NT2/D1 (cell line): ENCODE measurements at regions not wholly inside any gene's neighbourhood (a gene's known extent, or its start where the extent isn't known, plus 50 kb on each side); places are given as distances from the start of the nearest gene placed in this dataset.

Experiments
- DNase-seq: peaks from one replicate; pipeline ENCODE4 v3.0.0-alpha.2; 2011; ENCODE audit warnings: low read depth, low spot score
- H3K27me3 ChIP-seq: 2 replicates; pipeline ENCODE4 v1.6.0; 2011; ENCODE audit warnings: mild to moderate bottlenecking; ENCODE audit not compliant: insufficient read length, insufficient read depth
- H3K36me3 ChIP-seq: 2 replicates; pipeline ENCODE4 v1.6.1; 2011; ENCODE audit warnings: mild to moderate bottlenecking, low read length, mixed read lengths; ENCODE audit not compliant: insufficient read depth, insufficient read length
- H3K4me1 ChIP-seq: 2 replicates; pipeline ENCODE4 v1.5.1; 2011; ENCODE audit not compliant: insufficient read depth, insufficient read length
- H3K4me3 ChIP-seq: 2 replicates; pipeline ENCODE4 v1.5.1; 2011; ENCODE audit warnings: low read depth; ENCODE audit not compliant: insufficient read length
- H3K9ac ChIP-seq: 2 replicates; pipeline ENCODE4 v1.6.0; 2011; ENCODE audit warnings: low read depth; ENCODE audit not compliant: insufficient read length
- H3K9me3 ChIP-seq: 2 replicates; pipeline ENCODE4 v1.5.1; 2011; ENCODE audit warnings: mild to moderate bottlenecking, low read length; ENCODE audit not compliant: insufficient read depth
- SUZ12 ChIP-seq: IDR thresholded peaks from 2 replicates; pipeline ENCODE4 v1.6.1; 2011; ENCODE audit not compliant: insufficient read length, insufficient read depth; ENCODE audit errors: extremely low read depth
- YY1 ChIP-seq: IDR thresholded peaks from 2 replicates; pipeline ENCODE4 v1.6.1; 2011; ENCODE audit not compliant: insufficient read length, insufficient read depth
- ZNF274 ChIP-seq: IDR thresholded peaks from 2 replicates; pipeline ENCODE4 v1.6.1; 2011; ENCODE audit warnings: mild to moderate bottlenecking, low read depth, low read length

DNA sequence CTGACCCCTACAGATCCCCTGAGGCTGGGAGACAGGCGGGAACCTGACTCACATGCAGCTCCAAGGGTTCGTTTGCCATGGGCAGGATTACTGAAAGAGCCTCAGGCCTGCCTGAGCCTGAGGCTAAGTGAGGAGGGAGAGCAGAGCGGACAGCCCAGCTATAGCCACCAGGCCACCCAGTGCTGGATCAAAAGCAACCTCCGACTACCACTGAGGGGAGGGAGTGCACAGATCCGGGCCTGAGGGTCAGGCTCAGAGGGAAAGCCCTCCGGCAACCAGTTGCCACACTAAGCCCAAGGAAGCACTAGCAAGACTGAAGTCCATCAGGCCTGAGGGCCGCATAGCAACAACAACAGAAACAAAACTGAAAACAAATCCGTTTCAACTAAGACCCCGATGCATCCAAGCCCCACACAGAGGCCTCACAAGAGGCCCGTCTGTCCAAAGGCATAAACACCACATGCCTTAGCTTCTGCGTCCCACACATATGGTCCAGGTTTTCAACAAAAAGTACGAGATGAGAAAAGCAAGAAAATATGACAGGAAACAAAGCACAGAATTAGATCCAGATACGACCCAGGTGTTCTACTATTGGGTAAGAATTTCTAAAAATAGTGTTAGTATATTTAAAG, 92.5 kb upstream of the VIPR2 start:
- peaks cover 5% of the 10 kb centered on the region for H3K4me1 ChIP-seq
- no peaks in the 10 kb centered on the region for H3K27me3 ChIP-seq
- no peak overlapping the region for H3K9ac ChIP-seq
- H3K36me3 ChIP-seq = no peaks in the 10 kb centered on the region
- no peak overlapping the region for H3K4me3 ChIP-seq
- no peak for DNase-seq
- TF ChIP-seq ZNF274 (no peak), YY1 (no peak), SUZ12 (no peak)
- H3K9me3 ChIP-seq = no peaks in the 10 kb centered on the region

- no peak for DNase-seq
- no peaks in the 10 kb centered on the region for H3K27me3 ChIP-seq
- H3K9ac ChIP-seq = no peak overlapping the region
These were observed 86.3 kb upstream of the VIPR2 start for GRCh38 chr7:159231017-159231416.

DNA sequence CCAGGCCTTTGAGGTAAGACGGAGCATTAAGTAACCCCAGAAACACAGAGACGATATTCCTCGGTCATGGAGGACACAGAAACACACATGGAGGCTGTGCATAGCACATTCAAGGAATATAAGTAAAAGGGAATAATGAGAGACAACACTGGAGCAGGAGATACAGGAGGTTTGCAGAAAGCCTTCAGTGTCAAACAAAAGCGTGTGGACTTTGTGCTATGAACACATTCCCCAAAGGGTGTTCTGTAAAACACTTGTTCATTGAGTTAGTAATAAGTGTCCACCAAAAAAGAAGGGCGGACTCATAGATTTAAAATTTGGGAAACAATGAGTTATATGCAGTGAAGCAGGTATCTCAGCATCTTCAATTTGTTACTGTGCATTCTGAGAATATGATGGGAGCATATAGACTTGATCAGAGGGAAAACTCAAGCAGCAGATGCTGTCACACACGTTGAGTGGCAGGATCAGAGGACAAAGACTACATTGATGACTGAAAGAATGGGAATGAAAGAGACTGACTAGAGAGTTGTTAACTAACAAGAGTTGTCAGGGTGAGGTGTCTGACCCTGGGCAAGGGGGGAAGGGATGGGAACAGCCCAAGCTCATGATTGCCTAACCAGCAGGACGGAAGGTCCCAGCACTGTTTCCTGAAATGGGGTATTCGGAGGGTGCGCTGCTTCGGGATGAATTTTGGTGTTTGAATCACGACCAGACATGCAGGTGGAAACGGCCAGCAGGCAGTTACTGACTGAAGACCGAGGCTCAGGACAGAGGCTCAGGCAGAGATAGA, 85.2 kb upstream of the VIPR2 start:
- Histone ChIP-seq H3K4me3 (no peak overlapping the region), H3K36me3 (no peaks in the 10 kb centered on the region), H3K9ac (no peak overlapping the region), H3K4me1 (peaks cover 4% of the 10 kb centered on the region), H3K27me3 (no peaks in the 10 kb centered on the region), H3K9me3 (no peaks in the 10 kb centered on the region)
- TF ChIP-seq ZNF274 (no peak), SUZ12 (no peak), YY1 (no peak)
- DNase-seq = no peak

More at GRCh38 chr7:159231017-159231416, 86.3 kb upstream of the VIPR2 start:
- no peaks in the 10 kb centered on the region for H3K9me3 ChIP-seq
- TF ChIP-seq ZNF274 (no peak), YY1 (no peak), SUZ12 (no peak)
- no peak overlapping the region for H3K4me3 ChIP-seq
- H3K4me1 ChIP-seq = peaks cover 4% of the 10 kb centered on the region
- H3K36me3 ChIP-seq = no peaks in the 10 kb centered on the region

GRCh38 chr7:159227433-159227832, 82.8 kb upstream of the VIPR2 start:
- H3K9me3 ChIP-seq = no peaks in the 10 kb centered on the region

GRCh38 chr7:159226011-159226702, 81.5 kb upstream of the VIPR2 start:
- no peaks in the 10 kb centered on the region for H3K9me3 ChIP-seq
- TF ChIP-seq YY1 = no peak
- TF ChIP-seq ZNF274 = no peak
- no peak for TF ChIP-seq SUZ12
- H3K27me3 ChIP-seq = no peaks in the 10 kb centered on the region
- DNase-seq = no peak
- no peak overlapping the region for H3K4me3 ChIP-seq
- no peak overlapping the region for H3K9ac ChIP-seq
- H3K4me1 ChIP-seq = peaks cover 4% of the 10 kb centered on the region
- H3K36me3 ChIP-seq = no peaks in the 10 kb centered on the region

More at GRCh38 chr7:159227433-159227832, 82.8 kb upstream of the VIPR2 start:
- no peak for DNase-seq
- no peak overlapping the region for H3K4me3 ChIP-seq
- H3K27me3 ChIP-seq = no peaks in the 10 kb centered on the region
- no peak overlapping the region for H3K9ac ChIP-seq
- no peak for TF ChIP-seq SUZ12
- no peak for TF ChIP-seq ZNF274
- no peak for TF ChIP-seq YY1
- peaks cover 4% of the 10 kb centered on the region for H3K4me1 ChIP-seq
- no peaks in the 10 kb centered on the region for H3K36me3 ChIP-seq

- DNase-seq = no peak
- no peak overlapping the region for H3K4me3 ChIP-seq
- no peaks in the 10 kb centered on the region for H3K27me3 ChIP-seq
- TF ChIP-seq YY1 (no peak), ZNF274 (no peak), SUZ12 (no peak)
- H3K9ac ChIP-seq = no peak overlapping the region
- H3K4me1 ChIP-seq = no peaks in the 10 kb centered on the region
- no peaks in the 10 kb centered on the region for H3K36me3 ChIP-seq
- H3K9me3 ChIP-seq = no peaks in the 10 kb centered on the region
These were observed 73.9 kb upstream of the VIPR2 start for GRCh38 chr7:159218607-159219006.

DNA sequence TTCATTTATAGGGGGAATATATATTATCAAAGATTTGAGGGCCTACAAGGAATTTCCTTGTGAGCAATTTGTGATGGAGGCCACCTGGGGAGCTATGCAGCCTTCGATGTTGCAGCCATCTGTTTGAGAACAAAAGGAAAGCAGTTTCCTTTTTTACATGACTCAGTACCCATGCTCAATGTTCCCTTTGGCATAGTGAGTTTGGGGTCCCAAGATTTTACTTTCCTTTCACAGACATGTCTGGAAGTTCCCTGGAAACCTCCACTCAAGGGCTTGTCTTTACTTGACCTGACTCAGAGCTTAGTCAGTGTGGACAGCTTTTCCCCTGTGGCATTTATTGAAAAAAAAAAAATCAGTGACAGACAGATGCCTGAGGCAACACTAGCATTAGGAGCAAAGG, 73.5 kb upstream of the VIPR2 start:
- no peak overlapping the region for H3K9ac ChIP-seq
- no peak for DNase-seq
- H3K9me3 ChIP-seq = no peaks in the 10 kb centered on the region
- no peaks in the 10 kb centered on the region for H3K27me3 ChIP-seq
- H3K4me1 ChIP-seq = no peaks in the 10 kb centered on the region
- H3K4me3 ChIP-seq = no peak overlapping the region
- H3K36me3 ChIP-seq = no peaks in the 10 kb centered on the region
- TF ChIP-seq YY1 = no peak
- TF ChIP-seq ZNF274 = no peak
- TF ChIP-seq SUZ12 = no peak
